Neural progenitor cell (in vitro differentiated cells): ENCODE measurements at regions not wholly inside any gene's neighbourhood (a gene's known extent, or its start where the extent isn't known, plus 50 kb on each side); places are given as distances from the start of the nearest gene placed in this dataset.

Source experiments
- CTCF ChIP-seq: fragments of 200-600 bp; sonication (generic); IDR thresholded peaks from 2 replicates; pipeline ENCODE4 v1.5.1; 2017; ENCODE audit warnings: antibody characterized with exemption, mild to moderate bottlenecking
- EZH2 ChIP-seq: fragments of 200-600 bp; sonication (generic); IDR thresholded peaks from 2 replicates; pipeline ENCODE4 v1.6.1; 2017; ENCODE audit warnings: antibody characterized with exemption, mild to moderate bottlenecking, moderate library complexity

DNA sequence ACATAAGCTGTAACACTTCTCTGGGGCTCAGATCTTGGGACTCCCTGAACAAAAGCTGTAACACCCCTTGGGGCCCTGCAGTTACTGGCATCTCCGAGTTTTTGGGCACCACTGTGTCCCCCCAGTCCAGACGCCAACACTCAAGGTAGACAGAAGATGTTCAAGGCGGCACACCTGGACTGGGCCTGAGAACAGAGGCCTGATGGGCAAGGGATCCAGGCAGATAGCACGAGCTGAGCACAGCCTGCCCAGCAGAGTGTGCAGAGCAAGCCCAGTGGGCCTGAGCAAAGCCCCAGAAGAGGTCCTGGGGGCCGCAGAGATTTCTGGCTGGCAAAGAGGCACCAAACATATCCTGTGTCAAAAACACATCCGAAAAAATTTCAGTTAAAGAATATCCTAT is 1163.3 kb upstream of the PRR20A start:
- TF ChIP-seq EZH2 (no peak), CTCF (no peak)
